GM21786 (cell line): ENCODE measurements at regions not wholly inside any gene's neighbourhood (a gene's known extent, or its start where the extent isn't known, plus 50 kb on each side); places are given as distances from the start of the nearest gene placed in this dataset.

ENCODE experiments used
- ATAC-seq: cut with Tn5 transposase; IDR thresholded peaks from one replicate; pipeline ENCODE4 v1.9.1; 2021; ENCODE audit not compliant: unreplicated experiment

- no peak for ATAC-seq
Observed at GRCh38 chr5:39846144-39846543, 421.4 kb upstream of the DAB2 start.

- ATAC-seq, result no peak
Observed at GRCh38 chr5:39843767-39844166, 419.0 kb upstream of the DAB2 start.

GRCh38 chr5:39835371-39835770 lies 410.6 kb upstream of the DAB2 start:
- ATAC-seq, result no peak

GRCh38 chr5:39829441-39829840 lies 404.7 kb upstream of the DAB2 start:
- ATAC-seq, result no peak

GRCh38 chr5:39826051-39826450 lies 401.3 kb upstream of the DAB2 start:
- ATAC-seq, result no peak

GRCh38 chr5:39825301-39825700 lies 400.5 kb upstream of the DAB2 start:
- ATAC-seq, result no peak

- no peak for ATAC-seq
Observed at GRCh38 chr5:39822020-39822419, 397.2 kb upstream of the DAB2 start.

- ATAC-seq, result no peak
Observed at GRCh38 chr5:39816866-39817265, 392.1 kb upstream of the DAB2 start.

- no peak for ATAC-seq
Observed at GRCh38 chr5:39816156-39816845, 391.5 kb upstream of the DAB2 start.

- no peak for ATAC-seq
Observed at GRCh38 chr5:39815711-39816110, 390.9 kb upstream of the DAB2 start.

GRCh38 chr5:39811381-39811780 lies 386.6 kb upstream of the DAB2 start:
- ATAC-seq, result no peak

- ATAC-seq, result no peak
Observed at GRCh38 chr5:39808656-39809055, 383.9 kb upstream of the DAB2 start.

GRCh38 chr5:39801306-39801705 lies 376.5 kb upstream of the DAB2 start:
- ATAC-seq, result no peak

GRCh38 chr5:39800042-39800601 lies 375.3 kb upstream of the DAB2 start:
- ATAC-seq, result no peak

- ATAC-seq, result no peak
Observed at GRCh38 chr5:39799242-39799641, 374.5 kb upstream of the DAB2 start.

GRCh38 chr5:39794513-39795210 lies 369.9 kb upstream of the DAB2 start:
- no peak for ATAC-seq

- ATAC-seq, result no peak
Observed at GRCh38 chr5:39785410-39785809, 360.6 kb upstream of the DAB2 start.

- ATAC-seq, result no peak
Observed at GRCh38 chr5:39783756-39784421, 359.1 kb upstream of the DAB2 start.

GRCh38 chr5:39780347-39780746 lies 355.6 kb upstream of the DAB2 start:
- ATAC-seq, result no peak

GRCh38 chr5:39779831-39780230 lies 355.1 kb upstream of the DAB2 start:
- ATAC-seq, result no peak

- ATAC-seq, result no peak
Observed at GRCh38 chr5:39775797-39776365, 351.1 kb upstream of the DAB2 start.
